ENCODE measurements at regions not wholly inside any gene's neighbourhood (a gene's known extent, or its start where the extent isn't known, plus 50 kb on each side); places are given as distances from the start of the nearest gene placed in this dataset.

- no peak for DNase-seq (ENCODE audit: low read depth in 2 of 2)
- TF ChIP-seq, protein P1, sequence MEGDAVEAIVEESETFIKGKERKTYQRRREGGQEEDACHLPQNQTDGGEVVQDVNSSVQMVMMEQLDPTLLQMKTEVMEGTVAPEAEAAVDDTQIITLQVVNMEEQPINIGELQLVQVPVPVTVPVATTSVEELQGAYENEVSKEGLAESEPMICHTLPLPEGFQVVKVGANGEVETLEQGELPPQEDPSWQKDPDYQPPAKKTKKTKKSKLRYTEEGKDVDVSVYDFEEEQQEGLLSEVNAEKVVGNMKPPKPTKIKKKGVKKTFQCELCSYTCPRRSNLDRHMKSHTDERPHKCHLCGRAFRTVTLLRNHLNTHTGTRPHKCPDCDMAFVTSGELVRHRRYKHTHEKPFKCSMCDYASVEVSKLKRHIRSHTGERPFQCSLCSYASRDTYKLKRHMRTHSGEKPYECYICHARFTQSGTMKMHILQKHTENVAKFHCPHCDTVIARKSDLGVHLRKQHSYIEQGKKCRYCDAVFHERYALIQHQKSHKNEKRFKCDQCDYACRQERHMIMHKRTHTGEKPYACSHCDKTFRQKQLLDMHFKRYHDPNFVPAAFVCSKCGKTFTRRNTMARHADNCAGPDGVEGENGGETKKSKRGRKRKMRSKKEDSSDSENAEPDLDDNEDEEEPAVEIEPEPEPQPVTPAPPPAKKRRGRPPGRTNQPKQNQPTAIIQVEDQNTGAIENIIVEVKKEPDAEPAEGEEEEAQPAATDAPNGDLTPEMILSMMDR (IDR thresholded peaks at IDR 0.05; ENCODE audit: low read depth, low read length): no peak
- H3K4me3 ChIP-seq (replicated peaks in 1 of 2; ENCODE audit: low read depth in 2 of 2, low read length in 2 of 2): no peak overlapping the region
These were observed 104.9 kb upstream of the PTPN3 start for GRCh38 chr9:109602987-109603386.

DNA sequence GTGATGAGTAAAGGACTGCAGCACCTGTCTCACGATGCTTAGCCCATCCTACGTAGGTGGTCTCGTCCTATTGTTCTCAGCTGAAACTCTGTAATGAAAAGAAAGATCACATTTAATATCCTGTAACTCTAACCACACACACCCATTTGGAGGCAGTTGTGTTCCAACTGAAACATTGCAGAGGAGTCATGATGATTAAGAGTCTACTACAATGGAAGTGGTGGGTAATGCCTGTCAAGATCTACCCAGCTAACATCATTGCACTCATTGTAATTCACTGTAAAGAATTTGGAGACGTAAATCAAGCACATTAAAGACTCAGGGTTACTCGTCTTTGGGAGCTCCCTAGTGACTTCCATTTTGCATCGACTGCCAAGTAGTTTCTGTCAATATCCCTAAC is 106.0 kb upstream of the PTPN3 start:
- peak; percentile 10 to 42 for DNase-seq (ENCODE audit: low read depth in 2 of 2)
- TF ChIP-seq, protein P1 (IDR thresholded peaks at IDR 0.05; ENCODE audit: low read depth, low read length): no peak
- no peak overlapping the region for H3K4me3 ChIP-seq (replicated peaks in 1 of 2; ENCODE audit: low read depth in 2 of 2, low read length in 2 of 2)

DNA sequence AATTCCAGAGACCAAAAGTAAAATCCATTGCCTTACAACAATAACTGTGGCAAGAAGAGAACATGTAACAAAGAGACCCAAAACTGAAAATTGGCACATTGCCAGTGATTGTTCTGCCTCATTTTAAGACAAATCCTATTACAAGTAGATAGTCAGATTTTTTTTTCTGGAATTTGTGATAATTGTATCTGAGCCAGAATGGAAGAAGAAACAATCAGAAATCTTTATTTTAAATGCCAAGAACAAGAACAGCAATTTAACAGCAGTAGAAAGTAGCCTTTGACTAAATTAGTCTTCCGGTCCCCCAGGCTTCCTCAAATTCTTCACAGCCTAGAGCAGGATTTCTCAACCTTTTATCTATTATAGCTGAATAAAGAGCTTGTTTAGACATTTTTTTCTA is 106.7 kb upstream of the PTPN3 start:
- H3K4me3 ChIP-seq (replicated peaks in 1 of 2; ENCODE audit: low read depth in 2 of 2, low read length in 2 of 2): no peak overlapping the region
- peak; percentile 9 to 56 for DNase-seq (ENCODE audit: low read depth in 2 of 2)
- TF ChIP-seq, protein P1 (IDR thresholded peaks at IDR 0.05; ENCODE audit: low read depth, low read length): no peak

DNA sequence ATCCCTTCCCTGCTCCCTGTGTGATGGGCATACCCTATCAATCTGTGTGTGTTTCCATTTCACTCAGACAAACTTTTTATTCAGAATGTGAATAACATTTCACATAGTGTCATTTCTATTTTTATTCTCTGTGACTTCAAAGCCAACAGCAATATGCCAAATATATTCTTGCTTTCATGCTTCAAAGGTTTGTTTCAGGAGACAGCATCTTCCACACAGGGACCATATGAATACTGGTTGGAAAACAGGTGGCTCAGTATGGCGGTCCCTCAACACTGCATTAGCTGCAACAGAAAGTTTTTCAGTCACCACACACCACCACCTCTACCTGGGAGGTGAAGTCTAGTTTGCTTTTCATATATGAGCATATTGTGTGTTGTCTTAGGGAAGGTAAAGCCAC is 111.0 kb upstream of the PTPN3 start:
- TF ChIP-seq, protein P1 (IDR thresholded peaks at IDR 0.05; ENCODE audit: low read depth, low read length): no peak
- no peak for DNase-seq (ENCODE audit: low read depth in 2 of 2)
- H3K4me3 ChIP-seq (replicated peaks in 1 of 2; ENCODE audit: low read depth in 2 of 2, low read length in 2 of 2): no peak overlapping the region

- no peak for DNase-seq (ENCODE audit: low read depth in 2 of 2)
- TF ChIP-seq, protein P1 (IDR thresholded peaks at IDR 0.05; ENCODE audit: low read depth, low read length): no peak
- no peak overlapping the region for H3K4me3 ChIP-seq (replicated peaks in 1 of 2; ENCODE audit: low read depth in 2 of 2, low read length in 2 of 2)
These were observed 118.5 kb upstream of the PTPN3 start for GRCh38 chr9:109616571-109617120.

GRCh38 chr9:109619310-109619709 is 121.2 kb upstream of the PTPN3 start:
- DNase-seq (ENCODE audit: low read depth in 2 of 2): no peak
- no peak overlapping the region for H3K4me3 ChIP-seq (replicated peaks in 1 of 2; ENCODE audit: low read depth in 2 of 2, low read length in 2 of 2)
- TF ChIP-seq, protein P1 (IDR thresholded peaks at IDR 0.05; ENCODE audit: low read depth, low read length): no peak

- DNase-seq (ENCODE audit: low read depth in 2 of 2): no peak
- no peak overlapping the region for H3K4me3 ChIP-seq (replicated peaks in 1 of 2; ENCODE audit: low read depth in 2 of 2, low read length in 2 of 2)
- TF ChIP-seq, protein P1 (IDR thresholded peaks at IDR 0.05; ENCODE audit: low read depth, low read length): no peak
These were observed 126.0 kb upstream of the PTPN3 start for GRCh38 chr9:109624143-109624542.

Measured in cardiac fibroblast (primary cell).